H4 (cell line): ENCODE measurements at regions not wholly inside any gene's neighbourhood (a gene's known extent, or its start where the extent isn't known, plus 50 kb on each side); places are given as distances from the start of the nearest gene placed in this dataset.
"Not testable (repeated sequence)": the region's sequence is repeated elsewhere in the genome, so short reads cannot be mapped to it uniquely, and the experiment has no call there.

Source experiments
- DNase-seq: peaks from one replicate; pipeline ENCODE4 v3.0.0-alpha.2; 2015; ENCODE audit warnings: low spot score

DNA sequence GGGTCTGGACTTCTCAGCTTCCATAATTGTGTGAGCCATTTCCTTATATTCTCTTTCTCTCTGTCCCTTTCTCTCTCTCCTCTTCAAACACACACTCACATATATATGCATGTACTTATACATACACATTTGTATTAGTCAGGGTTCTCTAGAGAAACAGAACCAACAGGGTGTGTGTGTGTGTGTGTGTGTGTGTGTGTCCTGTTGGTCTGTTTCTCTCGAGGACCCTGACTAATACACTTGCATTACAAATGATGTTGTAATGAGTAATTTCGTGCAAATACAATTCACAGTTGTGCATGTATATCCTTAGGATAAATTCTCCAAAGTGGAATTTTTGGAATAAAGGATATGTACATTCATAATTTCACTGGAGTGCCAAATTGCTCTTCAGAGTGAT, 115.3 kb downstream of the NPIPB5 start:
- DNase-seq: no peak

DNA sequence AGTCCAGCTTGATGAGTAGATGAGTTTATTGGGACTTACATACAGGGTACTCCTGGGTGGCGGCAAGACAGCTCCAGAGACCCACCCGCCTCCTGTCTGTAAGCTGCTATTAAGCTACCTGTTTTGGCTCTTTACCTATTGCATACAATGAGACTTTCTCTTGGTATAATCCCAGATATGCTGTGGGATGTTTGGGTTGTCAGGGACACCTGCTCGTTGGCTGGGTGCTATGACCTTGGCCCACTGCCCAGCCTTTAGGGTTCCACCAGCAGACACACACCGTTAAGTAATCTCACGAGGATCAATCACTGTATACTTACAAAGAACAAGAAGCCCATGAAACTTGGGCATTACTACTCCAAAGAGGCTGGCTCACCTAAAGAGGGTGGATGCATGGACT, 116.4 kb downstream of the NPIPB5 start:
- DNase-seq: no peak

DNA sequence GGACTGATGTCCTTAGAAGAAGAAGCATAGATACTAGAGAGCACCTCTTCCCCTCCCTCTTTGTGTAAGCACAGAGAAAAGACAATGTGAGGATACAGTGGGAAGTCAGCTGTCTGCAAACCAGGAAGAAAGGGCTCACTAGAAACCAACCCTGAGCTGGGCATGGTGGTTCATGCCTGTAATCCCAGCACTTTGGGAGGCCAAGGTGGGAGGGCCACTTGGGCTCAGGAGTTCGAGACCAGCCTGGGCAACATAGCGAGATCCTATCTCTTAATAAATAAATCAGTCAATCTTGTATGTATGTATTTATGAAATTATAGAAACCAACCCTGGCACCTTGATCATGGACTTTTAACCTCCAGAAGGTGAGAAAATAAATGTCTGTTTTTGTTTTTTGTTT, 118.3 kb downstream of the NPIPB5 start:
- DNase-seq: no peak

DNA sequence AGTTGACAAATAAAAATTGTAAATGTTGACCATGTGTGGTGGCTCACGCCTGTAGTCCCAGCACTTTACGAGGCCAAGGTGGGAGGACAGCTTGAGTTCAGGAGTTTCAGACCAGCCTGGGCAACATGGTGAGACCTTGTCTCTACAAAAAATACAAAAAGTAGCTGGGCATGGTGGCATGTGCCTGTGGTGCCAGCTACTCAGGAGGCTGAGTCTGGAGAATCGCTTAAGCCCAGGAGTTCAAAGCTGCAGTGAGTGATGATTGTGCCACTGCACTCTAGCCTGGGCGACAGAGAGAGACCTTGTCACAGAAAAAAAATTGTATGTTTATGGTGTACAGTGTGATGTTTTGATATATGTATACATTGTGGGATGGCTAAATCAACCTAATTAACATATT, 119.6 kb downstream of the NPIPB5 start:
- DNase-seq: no peak

DNA sequence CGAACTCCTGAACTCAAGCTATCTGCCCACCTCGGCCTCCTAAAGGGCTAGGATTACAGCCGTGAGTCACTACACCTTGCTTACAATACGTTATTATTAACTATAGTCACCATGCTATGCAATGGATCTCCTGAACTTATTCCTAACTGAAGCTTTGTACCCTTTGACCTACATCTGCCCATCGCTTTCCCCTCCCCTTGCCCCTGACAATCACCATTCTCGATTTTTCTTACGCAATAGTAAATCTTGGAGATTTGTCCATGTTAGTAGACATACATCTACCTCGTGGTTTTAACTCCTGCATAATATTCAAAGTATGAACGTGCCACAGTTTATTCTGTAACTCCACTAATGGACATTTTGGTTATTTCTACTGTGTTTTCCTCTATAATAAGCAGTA, 120.6 kb downstream of the NPIPB5 start:
- DNase-seq: no peak

DNA sequence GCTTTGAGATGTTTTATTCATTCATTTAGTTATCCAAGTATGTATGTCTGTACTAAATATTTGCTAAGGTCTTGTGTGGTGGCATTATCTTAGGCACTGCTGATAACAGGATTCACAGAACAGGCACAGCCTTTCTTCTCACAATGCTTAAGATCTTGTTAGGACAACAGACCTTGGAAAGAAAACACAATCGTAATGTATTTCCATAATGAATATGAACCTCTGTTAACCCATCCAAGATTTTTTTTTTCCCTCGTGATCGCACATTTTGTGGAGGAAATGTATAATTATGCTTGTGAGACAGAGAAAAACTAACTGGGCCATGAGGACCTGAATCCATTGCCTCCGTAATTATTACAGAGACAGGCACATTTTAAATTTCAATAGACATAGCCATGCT, 121.9 kb downstream of the NPIPB5 start:
- DNase-seq: no peak

DNA sequence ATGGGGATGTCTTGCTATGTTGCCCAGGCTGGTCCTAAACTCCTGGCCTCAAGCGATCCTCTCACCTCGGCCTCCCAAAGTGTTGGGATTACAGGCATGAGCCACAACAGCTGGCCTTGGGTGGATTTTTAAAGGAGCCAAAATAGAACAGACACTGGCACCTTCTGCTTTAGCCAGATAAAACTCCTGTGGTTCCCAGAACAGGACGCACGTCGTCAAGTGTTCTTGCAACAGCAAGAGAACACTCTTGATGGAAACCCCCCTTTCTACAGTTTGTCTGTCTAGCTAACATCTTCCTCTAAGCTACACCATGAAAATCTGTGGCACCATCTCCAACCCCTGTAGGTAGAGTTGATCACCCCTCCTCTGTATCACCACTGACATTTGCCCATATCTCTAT, 122.6 kb downstream of the NPIPB5 start:
- DNase-seq: no peak

DNA sequence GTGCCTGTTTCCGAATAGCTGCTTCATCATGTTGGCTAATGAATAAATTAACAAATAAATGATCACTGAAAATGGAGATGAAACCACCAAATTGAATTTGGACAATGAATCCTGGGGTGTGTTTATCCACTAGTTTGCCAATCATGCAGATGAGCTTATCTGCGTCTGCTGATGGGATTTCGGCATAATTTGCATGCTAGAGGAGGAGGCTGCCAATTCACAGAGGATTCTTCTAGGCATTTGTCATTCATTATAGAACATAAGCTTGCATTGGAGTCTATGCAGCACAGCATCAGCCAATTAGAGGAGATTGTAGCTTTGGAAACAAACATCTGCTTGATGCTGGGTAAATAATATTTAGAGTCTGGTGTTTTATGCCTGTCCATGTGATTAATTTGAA, 123.1 kb downstream of the NPIPB5 start:
- no peak for DNase-seq

DNA sequence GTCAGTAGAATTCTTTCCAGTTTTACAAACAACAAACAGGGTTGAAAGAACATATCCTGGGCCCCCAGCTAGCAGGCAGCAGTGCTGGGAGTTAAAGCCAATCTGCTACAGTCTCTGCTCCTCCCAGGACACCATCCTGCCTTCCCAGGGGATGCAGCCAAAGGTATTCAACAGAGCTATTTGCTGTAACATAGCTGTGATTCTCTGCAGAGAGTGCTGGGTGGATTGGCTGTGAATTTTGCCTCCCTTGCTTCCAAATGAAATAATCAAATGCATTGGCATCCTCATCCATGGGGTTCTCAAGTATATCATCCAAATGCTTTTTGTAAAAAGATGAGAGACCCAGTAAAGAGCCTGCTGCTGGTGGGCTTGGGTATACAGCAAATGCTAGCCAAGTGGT, 124.3 kb downstream of the NPIPB5 start:
- no peak for DNase-seq

DNA sequence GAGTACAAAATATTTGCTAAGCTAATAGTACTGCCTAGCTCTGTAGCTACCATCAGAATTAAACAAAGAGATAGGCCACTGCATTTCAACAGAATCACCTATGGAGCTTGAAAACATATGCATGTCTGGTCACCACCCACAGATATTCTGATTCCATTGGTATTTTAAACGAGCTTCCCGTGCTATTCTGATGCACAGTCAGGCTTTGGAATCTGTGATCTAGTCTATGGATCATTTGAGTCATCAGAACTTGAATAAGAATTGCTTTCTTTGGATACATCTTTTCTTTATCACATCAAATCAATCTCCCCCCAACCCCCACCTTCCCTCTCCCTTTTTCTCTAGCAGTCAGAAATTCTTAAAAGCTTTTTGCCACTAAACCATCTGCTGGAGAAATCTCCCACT, 124.7 kb downstream of the NPIPB5 start:
- DNase-seq: no peak

DNA sequence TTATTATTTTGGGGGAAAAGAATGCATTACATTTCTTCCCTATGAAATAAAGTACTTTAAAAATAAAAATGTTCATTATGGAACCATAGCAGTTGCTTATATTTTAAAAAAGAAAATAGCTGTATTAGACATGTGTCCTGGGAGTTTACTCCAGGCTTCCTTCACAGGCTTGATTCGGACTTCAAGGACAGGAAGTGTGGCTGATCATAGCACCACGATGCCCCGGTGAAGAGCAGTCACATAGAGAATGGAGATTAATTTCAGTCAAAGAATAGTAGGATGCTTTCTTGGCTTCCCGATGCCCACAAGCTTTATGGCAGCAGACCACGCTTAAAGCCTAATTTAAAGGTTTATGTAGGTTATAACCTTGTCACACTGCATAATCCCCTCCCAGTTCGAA, 125.1 kb downstream of the NPIPB5 start:
- no peak for DNase-seq

DNA sequence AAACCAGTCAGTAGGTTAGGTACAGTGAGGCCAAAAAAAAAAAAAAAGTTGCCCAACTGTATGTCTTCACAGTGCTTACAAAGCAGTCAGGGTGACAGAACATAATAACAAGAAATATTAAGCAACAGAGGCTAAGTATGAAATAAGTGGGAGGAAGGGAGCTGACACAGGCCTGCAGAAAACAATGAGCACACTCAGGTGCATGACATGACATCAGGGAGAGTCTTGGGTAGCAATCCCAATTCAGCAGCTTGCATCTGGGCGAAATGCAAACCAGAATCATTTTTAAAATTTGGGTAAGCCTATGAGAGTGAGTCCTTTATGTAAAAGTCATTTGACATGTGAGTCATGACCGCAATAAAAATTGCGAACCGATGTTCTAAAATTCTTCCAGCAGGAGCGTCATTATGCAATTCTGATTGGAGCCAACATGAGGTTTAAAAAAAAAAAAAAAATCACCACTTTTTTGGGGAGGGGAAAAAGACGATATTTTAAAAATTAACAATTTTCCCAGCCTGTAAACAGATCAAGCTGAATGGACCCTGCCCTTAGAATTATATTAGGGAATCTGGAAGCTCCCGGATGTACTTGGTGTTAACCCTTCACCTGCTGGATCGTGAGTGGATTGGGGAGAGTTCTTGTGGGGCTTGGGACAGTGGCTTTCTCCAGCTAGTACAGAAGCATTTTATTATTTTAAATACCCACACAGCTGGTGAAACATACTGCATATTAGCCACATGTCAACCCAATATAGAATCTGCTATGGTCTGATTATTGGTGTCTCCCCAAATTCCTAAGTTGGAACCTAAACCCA, 127.9 kb downstream of the NPIPB5 start:
- peak; percentile 51 for DNase-seq

DNA sequence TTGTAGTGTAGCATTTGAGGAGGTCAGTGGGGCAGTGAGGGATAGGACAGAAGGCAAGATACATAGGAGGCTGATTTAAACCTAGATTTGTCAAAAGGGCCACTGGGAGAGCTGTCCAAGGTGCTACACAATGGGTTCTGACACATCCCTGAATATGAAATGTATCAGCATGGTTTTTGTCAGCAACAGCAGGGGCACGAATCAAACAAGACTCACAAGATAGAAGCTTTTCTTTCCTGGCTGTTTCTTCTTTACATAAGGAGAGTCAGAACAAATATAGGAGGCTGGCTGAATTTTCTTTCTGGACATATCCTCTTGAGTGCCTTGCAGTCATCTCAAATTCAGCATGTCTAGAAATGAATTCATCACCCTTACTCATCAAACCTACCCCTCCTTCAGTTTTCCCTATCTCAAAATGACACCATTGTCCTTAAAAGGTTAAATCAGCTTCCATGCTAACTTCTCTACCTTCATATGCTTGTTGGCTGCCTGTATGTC, 130.5 kb downstream of the NPIPB5 start:
- no peak for DNase-seq

DNA sequence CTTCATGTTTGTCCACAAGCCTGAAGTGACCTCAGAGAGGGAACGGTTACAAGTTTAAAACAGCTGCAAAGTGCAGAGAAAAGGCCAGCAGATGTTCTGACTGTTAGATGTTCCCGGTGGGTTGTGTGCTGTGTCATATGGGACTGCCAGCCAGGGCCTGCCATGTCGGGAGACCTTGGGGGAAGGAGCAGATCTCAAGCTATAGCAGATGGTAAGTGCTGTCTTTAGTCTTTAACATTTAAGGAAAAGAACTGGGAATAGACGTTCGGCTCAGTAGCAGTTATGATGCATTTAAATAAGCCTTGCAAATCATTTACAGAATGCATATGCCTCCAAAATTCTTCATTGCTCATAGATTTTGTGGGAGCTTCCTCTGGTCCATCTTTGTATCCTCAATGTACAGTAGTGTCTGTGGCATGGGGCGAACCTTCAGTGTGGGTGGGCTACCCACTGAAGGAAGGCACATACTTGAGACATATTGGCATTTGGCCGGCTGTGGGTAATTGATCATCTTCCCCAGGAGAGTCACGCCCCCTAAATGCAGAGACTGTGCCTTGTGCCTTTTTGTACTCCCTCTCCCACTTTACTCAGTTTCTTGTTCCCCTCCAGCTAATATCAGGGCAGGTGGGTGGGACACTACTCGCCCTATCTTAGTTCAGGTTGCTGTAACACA, 131.9 kb downstream of the NPIPB5 start:
- no peak for DNase-seq

DNA sequence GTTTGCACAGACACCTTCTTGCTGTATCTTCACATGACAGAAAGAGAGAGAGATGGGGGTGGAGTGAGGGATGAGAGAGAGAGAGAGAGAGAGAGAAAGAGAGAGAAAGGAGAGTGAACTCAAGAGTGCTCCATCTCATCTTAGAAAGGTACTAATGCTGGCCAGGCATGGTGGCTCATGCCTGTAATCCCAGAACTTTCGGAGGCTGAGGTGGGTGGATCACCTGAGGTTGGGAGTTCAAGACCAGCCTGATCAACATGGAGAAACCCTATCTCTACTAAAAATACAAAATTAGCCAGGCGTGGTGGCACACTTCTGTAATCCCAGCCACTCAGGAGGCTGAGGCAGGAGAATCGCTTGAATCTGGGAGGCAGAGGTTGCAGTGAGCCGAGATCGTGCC, 132.5 kb downstream of the NPIPB5 start:
- not testable (repeated sequence) for DNase-seq

DNA sequence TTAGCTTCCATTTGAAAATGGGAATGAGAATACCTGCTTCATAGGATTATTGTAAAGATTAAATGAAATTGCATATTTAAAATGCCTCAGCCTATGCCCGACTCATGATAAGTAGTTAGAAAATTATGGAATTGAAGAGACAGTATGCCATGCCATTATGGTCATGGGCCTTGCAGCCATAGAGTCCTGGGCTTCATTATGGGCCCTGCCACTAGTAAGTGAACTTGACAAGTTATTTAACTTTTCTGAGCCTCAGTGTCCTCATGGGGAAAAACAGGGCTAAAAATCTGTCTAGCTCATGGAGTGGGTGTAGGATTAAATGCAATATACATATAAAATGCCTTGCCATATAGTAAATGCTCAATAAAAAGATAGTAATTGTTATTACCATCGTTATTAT, 133.2 kb downstream of the NPIPB5 start:
- DNase-seq: no peak

DNA sequence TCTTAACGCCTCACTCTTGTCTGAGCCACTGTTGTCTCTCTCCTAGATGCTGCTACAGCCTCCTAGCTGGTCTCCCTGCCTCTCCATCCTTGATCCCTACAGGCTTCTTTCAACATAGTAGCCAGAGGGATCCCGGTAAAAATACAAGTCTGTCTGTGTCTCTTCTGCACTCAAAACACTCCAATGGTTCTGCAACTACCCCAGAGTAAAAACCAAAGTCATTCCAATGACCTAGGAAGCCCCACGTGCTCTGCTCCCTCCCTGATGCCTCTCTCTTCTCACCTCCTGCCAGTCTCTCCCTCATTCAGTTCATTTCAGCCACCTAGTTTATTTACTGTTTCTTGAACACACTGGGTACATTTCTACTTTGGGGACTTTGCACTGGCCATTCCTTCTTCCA, 135.2 kb downstream of the NPIPB5 start:
- no peak for DNase-seq

DNA sequence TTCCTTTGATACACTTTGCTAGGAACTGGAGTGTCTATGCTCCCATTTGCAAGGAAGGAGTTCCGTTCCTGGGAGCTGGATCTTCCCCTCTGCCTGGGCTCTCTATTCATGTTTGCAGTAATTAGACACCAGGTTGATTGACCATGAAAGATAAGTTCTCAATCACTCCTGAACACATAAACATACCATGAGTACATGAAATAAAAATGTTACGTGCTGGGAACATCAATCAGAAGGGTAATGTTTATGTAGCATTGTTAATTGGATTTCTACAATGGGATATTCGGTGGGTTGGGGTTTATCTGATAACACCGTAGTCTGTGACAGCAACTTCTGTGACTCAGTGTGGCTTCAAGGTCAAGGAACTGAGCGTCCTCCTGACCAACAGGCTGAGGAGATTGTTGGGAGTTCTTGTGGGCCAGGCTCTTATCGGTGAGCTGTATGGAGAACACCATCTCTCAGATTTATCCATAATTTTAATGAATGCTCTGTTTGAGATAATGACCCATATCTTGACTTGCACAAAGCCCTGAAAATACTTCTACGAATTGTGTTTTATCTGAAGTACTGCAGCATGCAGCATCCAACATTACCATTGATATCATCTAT, 136.4 kb downstream of the NPIPB5 start:
- no peak for DNase-seq

DNA sequence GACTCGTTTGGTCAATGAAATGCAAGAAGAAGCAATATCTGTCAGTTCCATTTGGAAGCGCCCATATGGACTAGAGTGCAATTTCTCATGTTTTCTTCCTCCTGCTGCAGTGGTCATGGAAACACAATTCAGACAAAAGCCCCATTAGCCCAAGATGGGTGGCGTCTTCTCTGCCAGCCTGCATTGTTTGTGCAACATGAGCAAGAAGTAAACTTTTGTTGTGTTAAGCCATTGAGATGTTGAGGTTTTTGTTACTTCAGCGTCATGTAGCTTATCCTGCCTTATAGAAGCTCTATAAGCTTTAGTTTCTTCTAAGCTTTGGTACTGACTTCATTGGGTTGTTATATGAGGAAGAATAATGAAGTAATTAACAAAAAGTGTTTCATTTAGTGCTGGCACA, 137.4 kb downstream of the NPIPB5 start:
- no peak for DNase-seq

DNA sequence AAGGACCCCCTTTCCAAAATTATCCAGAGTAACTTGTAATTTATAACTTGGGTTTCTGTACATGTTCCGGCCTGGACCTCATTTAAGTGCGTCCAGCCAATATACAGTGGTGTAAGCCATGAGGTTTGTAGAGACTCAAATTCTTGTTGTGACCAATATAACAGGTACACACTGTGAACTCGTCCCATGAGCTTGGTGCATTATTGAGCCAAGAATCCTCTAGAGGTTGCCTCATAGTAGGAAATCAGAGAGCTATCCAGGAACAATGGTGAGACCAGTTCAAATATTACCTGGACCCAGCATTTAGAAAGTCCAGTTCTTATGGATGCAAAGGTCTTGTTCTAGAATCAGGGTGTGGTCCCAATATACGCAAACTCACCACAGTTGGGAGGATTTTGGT, 138.2 kb downstream of the NPIPB5 start:
- DNase-seq: no peak

DNA sequence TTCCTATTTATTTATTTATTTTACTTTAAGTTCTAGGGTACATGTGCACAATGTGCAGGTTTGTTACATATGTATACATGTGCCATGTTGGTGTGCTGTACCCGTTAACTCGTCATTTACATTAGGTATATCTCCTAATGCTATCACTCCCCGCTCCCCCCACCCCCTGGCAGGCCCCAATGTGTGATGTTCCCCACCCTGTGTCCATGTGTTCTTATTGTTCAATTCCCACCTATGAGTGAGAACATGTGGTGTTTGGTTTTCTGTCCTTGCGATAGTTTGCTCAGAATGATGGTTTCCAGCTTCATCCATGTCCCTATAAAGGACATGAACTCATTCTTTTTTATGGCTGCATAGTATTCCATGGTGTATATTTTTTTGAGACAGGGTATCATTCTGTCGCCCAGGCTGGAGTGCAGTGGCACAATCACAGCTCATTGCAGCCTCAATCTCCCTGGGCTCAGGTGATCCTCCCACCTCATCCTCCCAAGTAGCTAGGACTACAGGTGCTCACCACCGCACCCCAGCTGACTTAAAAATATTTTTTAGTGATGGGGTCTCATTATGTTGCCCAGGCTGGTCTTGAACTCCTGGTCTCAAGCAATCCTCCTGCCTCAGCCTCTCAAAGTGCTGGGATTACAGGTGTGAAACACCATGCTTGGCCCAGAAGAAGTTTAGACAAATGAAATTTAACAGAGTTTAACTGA, 140.6 kb downstream of the NPIPB5 start:
- not testable (repeated sequence) for DNase-seq

DNA sequence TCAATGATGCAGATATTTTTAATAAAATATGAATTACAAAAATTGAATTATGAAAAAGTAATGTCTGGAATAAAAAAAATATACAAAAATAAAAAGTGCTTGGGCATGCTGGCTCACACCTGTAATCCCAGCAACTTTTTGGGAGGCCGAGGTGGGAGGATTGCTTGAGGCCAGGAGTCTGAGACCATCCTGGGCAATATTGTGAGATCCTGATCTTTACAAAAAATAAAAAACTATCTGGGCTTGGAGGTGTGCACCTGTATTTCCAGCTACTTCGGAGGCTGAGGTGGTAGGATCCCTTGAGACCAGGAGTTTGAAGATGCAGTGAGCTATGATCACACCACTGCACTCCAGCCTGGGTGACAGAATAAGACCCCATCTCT, 141.8 kb downstream of the NPIPB5 start:
- DNase-seq: no peak
